ENCODE measurements at regions not wholly inside any gene's neighbourhood (a gene's known extent, or its start where the extent isn't known, plus 50 kb on each side); places are given as distances from the start of the nearest gene placed in this dataset.
"Not testable (repeated sequence)": the region's sequence is repeated elsewhere in the genome, so short reads cannot be mapped to it uniquely, and the experiment has no call there.

- DNase-seq, result no peak
These were observed 55.0 kb downstream of the OXSM start for GRCh38 chr3:25844891-25845290.

- no peak for DNase-seq
These were observed 56.4 kb downstream of the OXSM start for GRCh38 chr3:25846282-25846681.

- no peak for DNase-seq
These were observed 59.2 kb downstream of the OXSM start for GRCh38 chr3:25849091-25849490.

- no peak for DNase-seq
These were observed 59.9 kb downstream of the OXSM start for GRCh38 chr3:25849641-25850385.

- DNase-seq, result not testable (repeated sequence)
These were observed 61.9 kb downstream of the OXSM start for GRCh38 chr3:25851693-25852259.

- no peak for DNase-seq
These were observed 64.3 kb downstream of the OXSM start for GRCh38 chr3:25854214-25854613.

GRCh38 chr3:25854635-25855034 lies 64.7 kb downstream of the OXSM start:
- no peak for DNase-seq

GRCh38 chr3:25855266-25855784 lies 65.4 kb downstream of the OXSM start:
- no peak for DNase-seq

- no peak for DNase-seq
These were observed 67.1 kb downstream of the OXSM start for GRCh38 chr3:25856902-25857518.

- DNase-seq, result no peak
These were observed 71.7 kb downstream of the OXSM start for GRCh38 chr3:25861566-25861965.

GRCh38 chr3:25863011-25863415 lies 73.1 kb downstream of the OXSM start:
- DNase-seq, result no peak

GRCh38 chr3:25863416-25863959 lies 73.6 kb downstream of the OXSM start:
- DNase-seq, result no peak

- no peak for DNase-seq
These were observed 80.6 kb downstream of the OXSM start for GRCh38 chr3:25870452-25870851.

GRCh38 chr3:25872200-25872877 lies 82.4 kb downstream of the OXSM start:
- no peak for DNase-seq

- DNase-seq, result no peak
These were observed 93.6 kb downstream of the OXSM start for GRCh38 chr3:25883492-25883891.

GRCh38 chr3:25884981-25885380 lies 95.1 kb downstream of the OXSM start:
- no peak for DNase-seq

GRCh38 chr3:25885544-25885943 lies 95.7 kb downstream of the OXSM start:
- DNase-seq, result no peak

GRCh38 chr3:25887907-25888306 lies 98.0 kb downstream of the OXSM start:
- no peak for DNase-seq

- no peak for DNase-seq
These were observed 99.1 kb downstream of the OXSM start for GRCh38 chr3:25888892-25889524.

- DNase-seq, result no peak
These were observed 99.6 kb downstream of the OXSM start for GRCh38 chr3:25889525-25889917.

- no peak for DNase-seq
These were observed 104.2 kb downstream of the OXSM start for GRCh38 chr3:25894101-25894500.

- no peak for DNase-seq
These were observed 105.1 kb downstream of the OXSM start for GRCh38 chr3:25895031-25895430.

GRCh38 chr3:25895443-25895842 lies 105.6 kb downstream of the OXSM start:
- no peak for DNase-seq
